Mucosa of descending colon (tissue), 3 donors: ENCODE measurements at regions not wholly inside any gene's neighbourhood (a gene's known extent, or its start where the extent isn't known, plus 50 kb on each side); places are given as distances from the start of the nearest gene placed in this dataset.

Source experiments
- ATAC-seq: fragments of 200-7000 bp; cut with Tn5 transposase; one replicate; pipeline ENCODE4 v1.9.1; 2020; ENCODE audit warnings: mild to moderate bottlenecking, moderate library complexity
- DNase-seq, 3 donors: peaks; one replicate each; pipeline ENCODE4 v3.0.0-alpha.2; 2020
- H3K36me3 ChIP-seq: fragments of 200-600 bp; one replicate; pipeline ENCODE4 v1.8.0; 2021; ENCODE audit warnings: low read depth, mild to moderate bottlenecking
- H3K4me1 ChIP-seq: fragments of 200-600 bp; one replicate; pipeline ENCODE4 v1.8.0; 2021; ENCODE audit warnings: low read depth, mild to moderate bottlenecking
- H3K4me3 ChIP-seq: fragments of 200-600 bp; one replicate; pipeline ENCODE4 v1.8.0; 2021; ENCODE audit warnings: mild to moderate bottlenecking
- H3K9me3 ChIP-seq: fragments of 200-600 bp; one replicate; pipeline ENCODE4 v1.8.0; 2021; ENCODE audit warnings: mild to moderate bottlenecking
- CTCF ChIP-seq: fragments of 200-600 bp; IDR thresholded peaks from one replicate; pipeline ENCODE4 v1.8.0; 2022; ENCODE audit warnings: antibody characterized with exemption, mild to moderate bottlenecking
- intact Hi-C, 2 donors: fragments of 100-400 bp; cut with DNase I in 1 of 2; cut with micrococcal nuclease in 1 of 2; formaldehyde crosslinking; loops; one replicate each; pipeline versions ENCODE4 v1.11.0 to v1.11.1; 2022; cut with DNase I, micrococcal nuclease
- donor health status: DM: no; HTN: no; CAD: no; lungs with moderate emphysema.
- donor health status: DM: no; HTN: no; CAD: no.
- donor health status: DM: no; HTN: yes; CAD: no.

- H3K36me3 ChIP-seq, result no peaks in the 10 kb centered on the region
- H3K4me1 ChIP-seq, result no peaks in the 10 kb centered on the region
- intact Hi-C loops, result no loop called here
- ATAC-seq, result no peak
- no peak overlapping the region for H3K4me3 ChIP-seq
- no peak for TF ChIP-seq CTCF
- no peak for DNase-seq
- peaks cover 50% of the 10 kb centered on the region for H3K9me3 ChIP-seq
These were observed 88.9 kb downstream of the SLC25A15 start for GRCh38 chr13:40878321-40878720.

GRCh38 chr13:40878823-40879222, 89.4 kb downstream of the SLC25A15 start:
- H3K9me3 ChIP-seq, result peaks cover 45% of the 10 kb centered on the region
- no peaks in the 10 kb centered on the region for H3K36me3 ChIP-seq
- no peak for DNase-seq

More at GRCh38 chr13:40878823-40879222, 89.4 kb downstream of the SLC25A15 start:
- ATAC-seq, result no peak
- no peak for TF ChIP-seq CTCF
- intact Hi-C loops, result no loop called here
- H3K4me1 ChIP-seq, result no peaks in the 10 kb centered on the region
- H3K4me3 ChIP-seq, result no peak overlapping the region
